Smooth muscle cell (in vitro differentiated cells): ENCODE measurements at regions not wholly inside any gene's neighbourhood (a gene's known extent, or its start where the extent isn't known, plus 50 kb on each side); places are given as distances from the start of the nearest gene placed in this dataset.

ENCODE experiments used
- DNase-seq: peaks from one replicate; lab custom pipeline; 2025; ENCODE audit not compliant: unreplicated experiment; lab: John Stamatoyannopoulos, UW
- H2AFZ ChIP-seq: fragments of 200-600 bp; sonication (generic); 2 replicates; pipeline ENCODE4 v1.6.0; 2016; ENCODE audit warnings: antibody characterized with exemption, low read depth, mild to moderate bottlenecking
- H3F3A ChIP-seq: fragments of 200-600 bp; sonication (generic); 2 replicates; pipeline ENCODE4 v1.6.0; 2017; ENCODE audit warnings: antibody characterized with exemption, low read depth
- H3K27ac ChIP-seq: fragments of 200-600 bp; sonication (generic); 2 replicates; pipeline ENCODE4 v1.5.1; 2016; ENCODE audit warnings: low read depth, mild to moderate bottlenecking
- H3K27me3 ChIP-seq: fragments of 200-600 bp; sonication (generic); 2 replicates; pipeline ENCODE4 v1.6.1; 2016; ENCODE audit warnings: low read depth, mild to moderate bottlenecking
- H3K36me3 ChIP-seq: fragments of 200-600 bp; sonication (generic); 2 replicates; pipeline ENCODE4 v1.5.1; 2016; ENCODE audit warnings: low read depth
- H3K4me1 ChIP-seq: fragments of 200-600 bp; sonication (generic); 2 replicates; pipeline ENCODE4 v1.5.1; 2016; ENCODE audit warnings: low read depth
- H3K4me2 ChIP-seq: fragments of 200-600 bp; sonication (generic); 2 replicates; pipeline ENCODE4 v1.6.0; 2016; ENCODE audit warnings: mild to moderate bottlenecking
- H3K4me3 ChIP-seq: fragments of 200-600 bp; sonication (generic); 2 replicates; pipeline ENCODE4 v1.5.1; 2016; ENCODE audit warnings: mild to moderate bottlenecking
- H3K79me2 ChIP-seq: fragments of 200-600 bp; sonication (generic); 2 replicates; pipeline ENCODE4 v1.6.0; 2016; ENCODE audit warnings: low read depth, mild to moderate bottlenecking
- H3K9ac ChIP-seq: fragments of 200-600 bp; sonication (generic); 2 replicates; pipeline ENCODE4 v1.6.0; 2016; ENCODE audit warnings: low read depth
- H3K9me3 ChIP-seq: fragments of 200-600 bp; sonication (generic); replicated peaks from 2 replicates; pipeline ENCODE4 v1.5.1; 2016; ENCODE audit warnings: low read depth
- H4K20me1 ChIP-seq: fragments of 200-600 bp; sonication (generic); 2 replicates; pipeline ENCODE4 v1.6.0; 2016; ENCODE audit warnings: low read depth
- CTCF ChIP-seq: fragments of 200-600 bp; sonication (generic); IDR thresholded peaks from 2 replicates; pipeline ENCODE4 v1.5.1; 2017; ENCODE audit warnings: borderline replicate concordance, mild to moderate bottlenecking, antibody characterized with exemption; ENCODE audit not compliant: insufficient read depth, poor library complexity, severe bottlenecking
- WGBS: methylation state at CpG from one replicate; pipeline ENCODE4 v1.1.7; 2016; ENCODE audit warnings: low lambda C conversion rate; 5-methylcytosine and 5-hydroxymethylcytosine counted together

DNA sequence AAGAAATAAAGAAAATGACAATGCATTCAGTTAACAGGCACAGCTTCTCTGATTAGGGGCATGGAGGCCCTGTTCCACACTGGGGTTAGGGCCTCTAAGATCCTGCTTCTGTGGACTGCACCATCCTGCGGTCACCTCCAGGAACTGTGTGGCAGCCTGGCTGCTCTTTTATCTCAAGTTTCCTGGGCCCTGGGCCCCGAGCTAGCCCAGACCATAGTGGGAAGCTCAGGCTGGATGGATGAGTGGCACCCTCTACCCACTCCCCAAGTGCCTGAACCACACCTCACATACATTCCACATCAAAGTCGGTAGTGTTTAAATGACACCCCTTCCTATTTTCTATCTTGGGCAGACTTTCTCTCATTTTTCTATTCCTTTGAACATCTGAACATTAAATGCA lies 461.5 kb upstream of the MKI67 start:
- no peak overlapping the region for H3K27ac ChIP-seq
- no peak overlapping the region for H3K9ac ChIP-seq
- 74% methylated on average over 3 of the region's 3 CpGs for WGBS
- no peaks in the 10 kb centered on the region for H4K20me1 ChIP-seq
- H2AFZ ChIP-seq: no peak overlapping the region
- no peaks in the 10 kb centered on the region for H3K36me3 ChIP-seq
- H3K79me2 ChIP-seq: no peaks in the 10 kb centered on the region
- H3K4me2 ChIP-seq: no peak overlapping the region
- no peaks in the 10 kb centered on the region for H3K27me3 ChIP-seq
- no peaks in the 10 kb centered on the region for H3K4me1 ChIP-seq
- no peaks in the 10 kb centered on the region for H3F3A ChIP-seq
- H3K9me3 ChIP-seq: no peaks in the 10 kb centered on the region
- no peak overlapping the region for H3K4me3 ChIP-seq
- DNase-seq: no peak
- no peak for TF ChIP-seq CTCF

- H3K27ac ChIP-seq: no peak overlapping the region
These were observed 462.2 kb upstream of the MKI67 start for GRCh38 chr10:128588402-128588801.

GRCh38 chr10:128594688-128595087 lies 468.5 kb upstream of the MKI67 start:
- Histone ChIP-seq H3K79me2 (no peaks in the 10 kb centered on the region), H3K4me3 (no peak overlapping the region), H3K4me2 (no peak overlapping the region), H3K36me3 (no peaks in the 10 kb centered on the region), H3K9ac (no peak overlapping the region), H3K4me1 (no peaks in the 10 kb centered on the region), H3K9me3 (no peaks in the 10 kb centered on the region), H3F3A (no peaks in the 10 kb centered on the region), H3K27ac (no peak overlapping the region), H3K27me3 (no peaks in the 10 kb centered on the region), H2AFZ (no peak overlapping the region), H4K20me1 (no peaks in the 10 kb centered on the region)
- DNase-seq: no peak
- WGBS: 97% methylated on average over 1 of the region's 1 CpG
- TF ChIP-seq CTCF: no peak

More at GRCh38 chr10:128588402-128588801, 462.2 kb upstream of the MKI67 start:
- no peak for TF ChIP-seq CTCF
- DNase-seq: no peak
- Histone ChIP-seq H3K9ac (no peak overlapping the region), H3K4me2 (no peak overlapping the region), H3K27me3 (no peaks in the 10 kb centered on the region), H3K9me3 (no peaks in the 10 kb centered on the region), H3K4me1 (no peaks in the 10 kb centered on the region), H3K4me3 (no peak overlapping the region), H3K36me3 (no peaks in the 10 kb centered on the region), H2AFZ (no peak overlapping the region), H4K20me1 (no peaks in the 10 kb centered on the region), H3K79me2 (no peaks in the 10 kb centered on the region), H3F3A (no peaks in the 10 kb centered on the region)

GRCh38 chr10:128596906-128597305 lies 470.7 kb upstream of the MKI67 start:
- Histone ChIP-seq H3K36me3 (no peaks in the 10 kb centered on the region), H3K9ac (no peak overlapping the region), H2AFZ (no peak overlapping the region), H3K79me2 (no peaks in the 10 kb centered on the region), H3F3A (no peaks in the 10 kb centered on the region), H3K27ac (no peak overlapping the region), H3K4me2 (no peak overlapping the region), H3K27me3 (no peaks in the 10 kb centered on the region), H3K9me3 (no peaks in the 10 kb centered on the region), H4K20me1 (no peaks in the 10 kb centered on the region), H3K4me3 (no peak overlapping the region), H3K4me1 (no peaks in the 10 kb centered on the region)
- no peak for TF ChIP-seq CTCF
- WGBS: 94% methylated on average over 4 of the region's 4 CpGs
- no peak for DNase-seq
